KOPT-K1 (cell line): ENCODE measurements at regions not wholly inside any gene's neighbourhood (a gene's known extent, or its start where the extent isn't known, plus 50 kb on each side); places are given as distances from the start of the nearest gene placed in this dataset.

Experiments
- H3K27ac ChIP-seq: fragments of 200-600 bp; sonication (generic); 2 replicates; pipeline ENCODE4 v1.5.1; 2016; ENCODE audit warnings: antibody characterized with exemption, mild to moderate bottlenecking, low read depth, low read length; ENCODE audit not compliant: poor library complexity, severe bottlenecking
- H3K36me3 ChIP-seq: fragments of 200-600 bp; sonication (generic); 2 replicates; pipeline ENCODE4 v1.5.1; 2017; ENCODE audit warnings: antibody characterized with exemption, mild to moderate bottlenecking, low read length, moderate library complexity; ENCODE audit not compliant: insufficient read depth
- H3K9me3 ChIP-seq: fragments of 200-600 bp; sonication (generic); 2 replicates; pipeline ENCODE4 v1.5.1; 2017; ENCODE audit warnings: antibody characterized with exemption, low read length, mild to moderate bottlenecking; ENCODE audit not compliant: insufficient read depth, poor library complexity, severe bottlenecking

DNA sequence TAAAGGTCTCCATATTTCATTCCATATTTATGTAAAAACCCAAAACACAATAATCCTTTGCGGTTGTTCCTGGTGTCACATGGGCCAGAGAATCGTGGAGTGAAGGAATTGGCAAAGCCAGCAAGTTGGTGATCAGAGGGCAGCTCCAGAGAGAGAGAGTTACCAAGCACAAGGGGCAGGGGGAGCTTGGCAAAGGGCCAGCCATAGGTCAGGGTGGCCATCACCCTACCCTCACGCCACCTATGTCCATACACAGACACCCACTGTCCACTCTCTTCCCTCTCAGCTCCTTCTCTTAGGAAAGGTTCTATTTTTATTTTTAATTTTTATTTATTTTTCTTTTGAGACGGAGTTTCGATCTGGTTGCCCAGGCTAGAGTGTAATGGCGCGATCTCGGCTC is 163.2 kb upstream of the JARID2 start:
- no peaks in the 10 kb centered on the region for H3K36me3 ChIP-seq
- no peaks in the 10 kb centered on the region for H3K9me3 ChIP-seq
- no peak overlapping the region for H3K27ac ChIP-seq

DNA sequence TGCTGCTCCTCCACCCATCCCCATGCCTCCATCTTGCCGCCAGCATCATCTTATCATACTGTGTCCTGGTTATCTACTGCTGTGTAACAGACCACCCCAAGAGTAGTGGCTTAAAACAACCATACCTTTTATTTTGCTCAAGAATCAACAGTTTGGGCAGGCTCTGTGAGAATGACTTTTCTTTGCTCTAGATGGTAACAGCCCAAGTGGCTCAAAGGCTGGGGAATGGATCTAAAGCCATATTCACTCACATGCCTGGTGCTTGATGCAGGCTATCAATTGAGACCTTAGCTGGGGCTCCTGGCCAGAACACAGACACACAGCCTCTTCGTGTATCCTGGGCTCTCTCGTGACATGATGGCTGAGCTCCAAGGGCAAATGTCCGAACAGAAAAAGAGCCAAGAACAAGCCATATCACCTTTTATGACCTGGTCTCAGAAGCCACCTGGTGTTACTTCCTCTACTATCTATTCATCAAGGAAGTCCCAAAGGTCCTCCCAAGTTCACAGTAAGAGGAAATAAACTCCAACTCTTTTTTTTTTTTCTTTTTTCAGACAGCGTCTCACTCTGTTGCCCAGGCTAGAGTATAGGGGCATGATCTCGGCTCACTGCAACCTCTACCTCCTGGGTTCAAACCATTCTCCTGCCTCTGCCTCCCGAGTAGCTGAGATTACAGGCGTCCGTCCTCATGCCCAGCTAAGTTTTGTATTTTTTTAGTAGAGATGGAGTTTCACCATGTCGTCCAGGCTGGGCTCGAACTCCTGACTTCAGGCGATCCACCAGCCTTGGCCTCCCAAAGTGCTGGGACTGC is 159.3 kb upstream of the JARID2 start:
- Histone ChIP-seq H3K36me3 (no peaks in the 10 kb centered on the region), H3K27ac (no peak overlapping the region), H3K9me3 (no peaks in the 10 kb centered on the region)

DNA sequence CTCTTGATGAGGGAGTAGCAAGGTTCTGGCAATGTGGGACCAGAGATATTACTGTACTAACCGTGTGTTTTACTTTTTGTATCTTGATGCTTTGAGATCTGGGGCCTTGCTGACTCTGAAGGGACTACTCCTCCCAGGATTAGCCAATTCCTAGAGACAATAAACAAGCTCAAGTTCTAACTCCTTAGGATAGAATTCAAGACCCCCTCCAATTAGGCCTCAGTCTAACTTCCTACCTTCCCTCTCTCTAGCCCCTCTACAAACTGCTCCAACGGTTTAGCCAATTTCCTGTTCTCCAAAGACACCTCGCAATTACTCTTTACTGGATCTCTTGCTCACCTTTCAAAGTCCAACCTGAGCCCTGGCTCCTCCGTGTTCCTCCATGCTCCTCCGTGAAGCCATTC is 158.7 kb upstream of the JARID2 start:
- H3K36me3 ChIP-seq: no peaks in the 10 kb centered on the region
- H3K9me3 ChIP-seq: no peaks in the 10 kb centered on the region
- no peak overlapping the region for H3K27ac ChIP-seq

DNA sequence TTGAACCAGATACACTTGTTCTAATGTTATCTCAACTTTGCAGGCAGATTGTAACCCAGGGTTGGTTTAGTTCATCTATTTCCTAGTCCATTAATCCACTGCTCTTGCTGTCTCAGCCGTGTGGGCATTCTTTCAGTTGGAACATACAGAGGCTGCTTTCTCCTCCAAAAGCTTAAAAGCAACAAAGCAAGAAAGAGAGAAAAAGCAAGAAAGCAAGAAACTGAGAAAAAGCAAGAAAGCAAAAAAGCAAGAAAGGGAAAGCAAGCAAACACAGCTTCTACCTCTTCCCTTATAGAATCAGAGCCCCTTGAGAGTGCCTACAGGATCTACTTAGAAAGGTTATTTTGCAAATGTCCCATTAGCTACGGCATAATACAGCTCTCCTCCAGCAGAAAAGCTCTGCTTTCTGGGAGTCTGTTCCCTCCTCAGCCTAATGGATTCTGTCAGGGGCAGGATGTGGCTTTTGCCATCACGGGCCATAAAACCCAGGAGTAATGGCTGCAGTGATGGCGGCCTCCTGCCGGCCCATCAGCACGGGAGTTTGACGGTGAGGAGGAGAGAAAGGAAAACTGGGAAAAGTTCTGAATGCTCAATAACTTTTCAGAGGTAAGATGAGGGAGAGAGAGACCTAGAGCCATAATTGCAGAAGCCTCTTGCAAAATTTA is 156.8 kb upstream of the JARID2 start:
- Histone ChIP-seq H3K27ac (no peak overlapping the region), H3K9me3 (no peaks in the 10 kb centered on the region)

DNA sequence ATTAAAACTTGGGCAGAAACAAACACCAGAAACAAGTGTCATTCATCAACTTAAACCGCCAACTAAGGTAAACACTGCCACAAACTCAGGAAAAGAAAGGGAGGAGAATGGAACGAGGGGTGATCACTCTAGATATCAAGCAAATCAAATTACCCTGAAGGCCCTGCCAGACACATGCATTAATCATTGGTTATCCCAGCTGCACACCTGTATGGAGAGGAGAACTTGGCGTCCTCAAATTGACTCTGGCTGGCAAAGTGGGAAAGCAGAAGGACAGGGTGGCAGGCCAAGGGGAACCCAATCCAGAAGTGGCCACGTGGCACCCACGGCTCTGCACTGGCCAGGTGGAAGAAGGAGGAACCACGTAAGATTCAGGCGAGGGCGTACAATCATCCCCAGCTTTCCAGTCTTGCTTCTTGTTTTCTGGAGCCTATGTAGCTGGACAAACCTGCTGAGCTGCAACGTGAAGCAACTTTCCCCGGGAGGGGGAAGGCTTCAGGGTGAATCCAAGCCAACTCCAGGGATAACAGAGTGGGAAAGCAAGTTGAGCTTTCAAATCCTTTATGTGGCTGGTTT is 156.2 kb upstream of the JARID2 start:
- Histone ChIP-seq H3K36me3 (no peaks in the 10 kb centered on the region), H3K9me3 (no peaks in the 10 kb centered on the region), H3K27ac (no peak overlapping the region)

More for the DNA sequence above, 156.8 kb upstream of the JARID2 start:
- no peaks in the 10 kb centered on the region for H3K36me3 ChIP-seq

DNA sequence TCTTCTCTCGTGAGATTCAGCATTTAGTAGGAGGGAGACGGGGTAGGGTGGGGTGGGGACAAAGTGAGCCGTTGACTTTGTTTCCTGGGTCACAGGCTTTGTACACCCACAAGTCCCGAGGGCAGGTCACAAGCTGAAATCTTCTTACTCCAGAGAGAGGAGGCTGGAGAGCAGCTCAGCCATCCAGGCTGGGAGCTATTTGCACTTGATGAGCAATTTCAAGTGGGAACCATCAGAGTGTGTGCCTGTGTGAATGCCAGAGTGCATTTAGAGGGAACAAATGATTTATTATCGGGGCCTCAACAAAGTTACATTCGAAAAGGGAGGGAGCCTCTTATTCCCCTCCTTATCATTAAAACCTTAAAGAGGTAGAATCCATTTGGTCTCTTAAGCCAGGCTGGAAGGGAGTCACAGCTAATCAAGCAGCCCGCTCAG is 155.7 kb upstream of the JARID2 start:
- no peaks in the 10 kb centered on the region for H3K9me3 ChIP-seq
- no peaks in the 10 kb centered on the region for H3K36me3 ChIP-seq
- H3K27ac ChIP-seq: no peak overlapping the region

DNA sequence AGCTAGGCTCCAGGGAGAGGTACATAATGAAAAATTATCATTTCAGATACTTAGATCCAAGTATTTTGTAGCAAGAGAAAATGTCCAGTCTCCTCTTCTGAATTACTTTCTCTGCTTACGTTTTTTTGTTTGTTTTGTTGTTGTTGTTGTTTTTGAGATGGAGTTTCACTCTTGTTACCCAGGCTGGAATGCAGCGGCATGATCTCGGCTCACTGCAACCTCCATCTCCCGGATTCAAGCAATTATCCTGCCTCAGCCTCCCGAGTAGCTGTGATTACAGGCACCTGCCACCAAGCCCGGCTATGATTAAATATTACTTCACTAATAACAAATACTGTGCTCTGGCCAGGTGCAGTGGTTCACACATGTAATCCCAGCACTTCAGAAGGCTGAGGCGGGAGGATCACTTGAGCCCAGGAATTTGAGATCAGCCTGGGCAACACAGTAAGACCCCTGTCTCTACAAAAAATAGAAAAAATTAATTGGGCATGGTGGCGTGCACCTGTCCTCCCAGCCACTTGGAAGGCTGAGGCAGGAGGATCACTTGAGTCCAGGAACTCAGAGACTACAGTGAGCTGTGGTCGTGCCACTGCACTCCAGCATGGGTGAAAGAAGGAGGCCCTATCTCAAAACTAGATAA is 155.0 kb upstream of the JARID2 start:
- Histone ChIP-seq H3K36me3 (no peaks in the 10 kb centered on the region), H3K9me3 (no peaks in the 10 kb centered on the region), H3K27ac (no peak overlapping the region)

DNA sequence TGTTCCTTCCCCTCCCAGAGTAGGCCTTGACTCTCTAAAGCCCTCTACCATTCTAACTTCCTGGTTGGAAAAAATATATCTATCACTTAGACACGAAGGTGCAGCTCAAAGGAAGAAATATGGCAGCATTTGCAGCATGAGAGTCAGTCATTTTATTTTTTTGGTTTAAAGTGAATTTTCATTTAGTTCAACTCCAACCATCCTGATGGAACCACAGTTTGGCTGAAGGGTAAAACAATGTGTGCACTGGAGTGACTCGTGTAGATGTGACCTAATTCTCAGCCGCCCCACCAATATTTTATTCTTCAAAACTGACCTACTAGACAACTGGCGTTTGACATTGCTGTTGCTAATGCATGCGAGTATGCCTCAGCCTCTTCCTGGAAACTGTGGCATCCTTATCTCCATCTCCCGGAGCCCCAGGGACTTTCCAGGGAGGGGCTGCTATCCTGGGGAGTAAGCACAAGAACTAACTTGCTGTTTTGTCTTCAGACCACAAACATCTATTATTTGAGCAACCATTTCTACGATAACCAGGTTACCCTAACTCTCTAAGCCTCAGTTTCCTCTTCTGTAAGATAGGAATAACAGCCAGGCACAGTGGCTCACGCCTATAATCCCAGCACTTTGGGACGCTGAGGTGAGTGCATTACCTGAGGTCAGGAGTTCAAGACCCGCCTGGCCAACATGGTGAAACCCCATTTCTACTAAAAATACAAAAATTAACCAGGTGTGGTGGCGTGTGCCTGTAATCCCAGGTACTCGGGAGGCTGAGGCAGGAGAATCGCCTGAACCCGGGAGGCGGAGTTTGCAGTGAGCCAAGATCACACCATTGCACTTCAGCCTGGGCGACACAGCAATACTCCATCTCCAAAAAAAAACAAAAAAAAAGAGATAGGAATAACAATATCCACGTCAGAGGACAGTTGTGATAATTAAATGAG is 148.7 kb upstream of the JARID2 start:
- no peaks in the 10 kb centered on the region for H3K36me3 ChIP-seq
- H3K27ac ChIP-seq: no peak overlapping the region
- no peaks in the 10 kb centered on the region for H3K9me3 ChIP-seq

DNA sequence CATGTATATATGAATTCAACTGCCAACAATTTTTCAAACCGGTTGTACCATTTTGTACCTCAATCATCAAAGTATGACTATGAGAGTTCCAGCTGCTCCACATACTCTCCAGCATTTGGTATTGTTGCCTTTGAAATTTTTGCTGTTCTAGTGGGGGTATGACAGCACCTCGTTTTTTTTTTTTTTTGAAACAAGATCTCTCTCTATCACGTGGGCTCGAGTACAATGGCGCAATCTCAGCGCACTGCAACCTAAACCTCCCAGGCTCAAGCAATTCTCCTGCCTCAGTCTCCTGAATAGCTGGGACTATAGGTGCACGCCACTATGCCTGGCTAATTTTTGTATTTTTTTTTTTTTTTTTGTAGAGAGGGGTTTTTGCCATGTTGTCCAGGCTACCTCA is 144.7 kb upstream of the JARID2 start:
- no peak overlapping the region for H3K27ac ChIP-seq
- H3K9me3 ChIP-seq: no peaks in the 10 kb centered on the region
- H3K36me3 ChIP-seq: no peaks in the 10 kb centered on the region

DNA sequence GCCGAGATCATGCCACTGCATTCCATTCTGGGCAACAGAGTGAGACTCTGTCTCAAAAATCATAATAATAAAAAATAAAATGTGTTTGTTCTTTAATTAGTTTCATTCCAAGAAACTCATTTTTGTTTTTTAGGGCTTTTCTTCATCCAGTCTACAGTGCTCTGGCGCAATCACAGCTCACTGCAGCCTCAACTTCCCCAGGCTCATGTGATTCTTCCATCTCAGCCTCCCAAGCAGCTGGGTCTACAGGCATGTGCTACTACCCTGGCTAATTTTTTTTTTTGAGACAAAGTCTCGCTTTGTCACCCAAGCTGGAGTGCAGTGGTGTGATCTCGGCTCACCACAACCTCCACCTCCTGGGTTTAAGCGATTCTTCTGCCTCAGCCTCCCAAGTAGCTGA is 143.6 kb upstream of the JARID2 start:
- H3K9me3 ChIP-seq: no peaks in the 10 kb centered on the region
- H3K27ac ChIP-seq: no peak overlapping the region
- no peaks in the 10 kb centered on the region for H3K36me3 ChIP-seq

DNA sequence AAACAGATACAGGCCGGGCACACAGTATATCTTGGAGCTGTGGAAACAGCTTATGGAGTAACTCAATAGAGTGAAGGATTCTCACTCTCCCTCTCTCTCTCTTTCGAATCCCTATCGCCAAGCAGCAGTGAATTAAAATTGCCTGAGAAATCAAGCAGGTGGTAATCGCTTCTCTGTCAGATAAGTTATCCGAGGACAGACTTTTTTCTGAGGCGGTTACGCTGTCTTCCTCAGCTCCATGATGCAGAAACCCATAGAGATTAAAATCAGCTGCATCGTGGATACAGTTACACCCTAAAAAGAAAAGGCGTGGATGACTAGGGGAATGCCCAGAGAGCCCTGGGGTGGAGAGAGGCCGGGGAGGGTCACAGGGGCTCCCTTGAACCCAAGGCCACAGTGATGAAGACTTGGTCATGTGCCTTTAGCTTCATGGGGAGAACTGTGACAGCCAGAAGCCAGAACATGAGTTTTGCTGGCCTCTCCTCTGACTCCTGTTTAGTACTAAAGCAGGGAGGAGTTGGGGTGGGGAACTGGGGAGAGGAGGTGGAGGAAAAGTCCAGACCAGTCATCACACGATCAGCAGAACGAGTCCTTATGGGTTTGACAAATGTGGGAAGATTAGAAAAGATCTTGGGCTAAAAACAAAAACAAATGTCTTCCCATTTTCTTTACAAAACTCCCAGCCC is 138.8 kb upstream of the JARID2 start:
- Histone ChIP-seq H3K9me3 (no peaks in the 10 kb centered on the region), H3K27ac (no peak overlapping the region), H3K36me3 (no peaks in the 10 kb centered on the region)

DNA sequence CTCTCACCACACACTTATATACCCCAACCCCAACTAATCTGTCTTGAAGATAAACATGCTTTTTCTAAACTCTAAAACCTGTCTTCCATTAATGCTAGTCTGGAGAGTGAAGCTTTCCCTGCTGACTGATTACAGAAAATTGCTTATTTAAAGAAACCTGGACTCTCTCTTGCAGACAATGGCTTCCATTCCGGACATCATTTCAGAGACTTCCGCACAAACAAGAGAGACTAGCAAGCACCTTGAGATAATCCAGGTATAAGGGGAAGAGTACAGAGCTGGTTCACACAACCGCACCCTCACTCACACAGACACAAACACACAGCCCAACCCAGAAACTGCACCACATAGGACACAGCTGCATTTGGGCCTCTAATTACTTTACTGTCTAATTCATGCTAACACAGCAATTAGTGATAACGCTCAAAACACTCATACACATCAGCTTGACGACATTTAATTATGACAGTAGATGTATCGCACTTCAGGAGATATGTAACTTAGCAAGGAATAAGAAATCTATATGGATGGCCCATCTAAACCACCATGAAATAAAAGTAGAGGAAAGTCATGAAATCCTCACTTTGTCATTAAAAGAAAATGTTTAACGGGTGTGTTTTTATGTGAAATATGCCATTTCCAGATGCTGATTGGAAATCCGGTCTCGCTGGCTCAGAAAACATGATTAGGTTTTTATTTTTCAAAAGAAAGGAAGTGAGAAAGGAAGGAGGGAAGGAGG is 138.1 kb upstream of the JARID2 start:
- no peak overlapping the region for H3K27ac ChIP-seq
- no peaks in the 10 kb centered on the region for H3K9me3 ChIP-seq
- H3K36me3 ChIP-seq: no peaks in the 10 kb centered on the region

DNA sequence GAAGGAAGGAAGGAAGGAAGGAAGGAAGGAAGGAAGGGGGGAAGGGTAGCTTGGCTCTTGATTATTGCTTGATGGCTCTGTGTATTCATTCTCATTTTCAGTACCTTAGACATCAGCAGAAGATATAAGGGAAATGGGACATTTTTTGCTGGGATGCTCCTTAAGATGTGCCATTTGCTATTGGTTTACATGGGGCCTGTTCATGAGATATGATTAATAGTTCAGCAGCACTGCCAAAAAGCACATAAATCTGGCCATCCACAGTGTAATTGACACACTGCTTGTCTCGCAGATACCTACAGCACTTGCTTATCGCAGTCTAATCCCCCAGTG is 137.5 kb upstream of the JARID2 start:
- no peaks in the 10 kb centered on the region for H3K36me3 ChIP-seq
- no peaks in the 10 kb centered on the region for H3K9me3 ChIP-seq
- H3K27ac ChIP-seq: no peak overlapping the region
